GM19099 (cell line): ENCODE measurements at regions not wholly inside any gene's neighbourhood (a gene's known extent, or its start where the extent isn't known, plus 50 kb on each side); places are given as distances from the start of the nearest gene placed in this dataset.

ENCODE experiments used
- POLR2A ChIP-seq: IDR thresholded peaks from 3 replicates; pipeline ENCODE4 v1.6.1; 2011; ENCODE audit warnings: low read depth; ENCODE audit not compliant: insufficient read length; ENCODE audit errors: extremely low read depth

- TF ChIP-seq POLR2A: no peak
Observed at GRCh38 chr5:112555691-112556090, 136.6 kb upstream of the EPB41L4A start.

DNA sequence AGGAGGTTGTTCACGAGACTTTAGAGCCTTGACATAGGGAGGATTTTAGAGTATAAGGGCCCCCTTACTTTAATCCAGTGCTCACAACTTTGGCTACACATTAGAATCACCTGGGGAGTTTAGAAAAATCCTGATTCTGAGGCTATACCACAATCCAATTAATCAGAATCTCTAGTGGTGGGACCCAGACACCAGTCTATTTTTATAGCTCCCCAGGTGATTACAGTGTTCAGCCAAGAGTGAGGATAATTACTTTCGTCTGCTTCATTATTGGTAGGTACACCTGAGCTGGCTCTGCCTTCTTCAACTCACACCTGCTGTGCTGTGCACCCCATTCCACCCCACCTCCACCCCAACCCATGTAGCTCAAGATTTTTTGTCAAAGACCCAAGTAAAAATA lies 141.3 kb upstream of the EPB41L4A start:
- TF ChIP-seq POLR2A: no peak

DNA sequence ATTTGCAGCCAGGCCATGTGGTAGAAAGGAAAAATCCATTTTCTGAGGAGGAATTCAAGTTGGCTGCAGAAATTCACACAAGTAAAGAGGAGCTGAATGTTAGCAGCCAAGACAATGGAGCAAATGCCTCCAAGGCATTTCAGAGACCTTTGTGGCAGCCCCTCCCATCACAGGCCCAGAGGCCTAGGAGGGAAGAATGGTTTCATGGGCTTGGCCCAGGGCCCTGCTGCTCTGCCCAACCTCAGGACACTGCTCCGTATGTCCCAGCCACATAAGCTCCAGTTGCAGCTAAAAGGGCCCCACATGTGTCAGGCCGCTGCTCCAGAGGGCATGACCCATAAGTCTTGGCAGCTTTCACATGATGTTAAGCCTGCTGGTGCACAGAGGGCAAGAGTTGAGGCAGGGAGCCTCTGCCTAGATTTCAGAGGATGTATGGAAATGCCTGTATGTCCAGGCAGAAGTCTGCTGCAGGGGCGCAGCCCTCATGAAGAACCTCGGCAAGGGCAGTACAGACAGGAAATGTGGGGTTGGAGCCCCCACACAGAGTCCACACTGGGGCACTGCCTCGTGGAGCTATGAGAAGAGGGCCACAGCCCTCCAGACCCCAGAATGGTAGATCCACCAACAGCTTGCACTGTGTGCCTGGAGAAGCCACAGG lies 144.2 kb upstream of the EPB41L4A start:
- TF ChIP-seq POLR2A: no peak

DNA sequence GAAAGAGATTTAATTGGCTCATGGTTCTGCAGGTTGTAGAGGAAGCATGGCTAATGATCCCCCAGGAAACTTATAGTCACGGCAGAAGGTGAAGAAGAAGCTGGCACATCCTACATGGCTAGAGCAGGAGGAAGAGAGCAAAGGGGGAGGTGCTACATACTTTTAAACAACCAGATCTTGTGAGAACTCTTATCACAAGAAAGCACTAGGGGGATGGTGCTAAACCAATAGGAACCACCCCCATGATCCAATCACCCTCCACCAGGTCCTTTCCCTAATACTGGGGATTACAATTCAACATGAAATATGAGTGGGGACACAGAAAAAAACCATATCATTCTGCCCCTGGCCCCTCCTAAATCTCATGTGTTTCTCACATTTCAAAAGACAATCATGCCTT lies 147.2 kb upstream of the EPB41L4A start:
- no peak for TF ChIP-seq POLR2A

DNA sequence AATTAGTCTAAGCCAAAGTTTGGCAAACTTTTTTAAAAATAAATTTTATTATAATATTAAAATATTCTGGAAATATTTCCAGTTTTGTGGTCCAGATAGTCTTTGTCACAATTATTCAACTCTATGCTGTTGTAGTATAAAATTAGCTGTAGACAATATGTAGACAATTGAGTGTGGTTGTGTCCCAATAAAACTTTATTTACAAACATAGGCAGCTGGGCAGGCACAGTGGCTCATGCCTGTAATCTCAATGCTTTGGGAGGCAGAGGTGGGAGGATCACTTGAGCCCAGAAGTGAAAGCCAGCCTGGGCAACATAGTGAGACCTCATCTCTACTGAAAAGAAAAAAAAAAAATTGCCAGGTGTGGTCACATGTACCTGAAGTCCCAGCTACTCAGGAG lies 150.5 kb upstream of the EPB41L4A start:
- TF ChIP-seq POLR2A: no peak

GRCh38 chr5:112570708-112571444 lies 151.8 kb upstream of the EPB41L4A start:
- no peak for TF ChIP-seq POLR2A

- TF ChIP-seq POLR2A: no peak
Observed at GRCh38 chr5:112573441-112573840, 154.4 kb upstream of the EPB41L4A start.

GRCh38 chr5:112574536-112574935 lies 155.5 kb upstream of the EPB41L4A start:
- no peak for TF ChIP-seq POLR2A

- TF ChIP-seq POLR2A: no peak
Observed at GRCh38 chr5:112576298-112576925, 157.3 kb upstream of the EPB41L4A start.

- no peak for TF ChIP-seq POLR2A
Observed at GRCh38 chr5:112579599-112580170, 158.0 kb upstream of the APC start.

DNA sequence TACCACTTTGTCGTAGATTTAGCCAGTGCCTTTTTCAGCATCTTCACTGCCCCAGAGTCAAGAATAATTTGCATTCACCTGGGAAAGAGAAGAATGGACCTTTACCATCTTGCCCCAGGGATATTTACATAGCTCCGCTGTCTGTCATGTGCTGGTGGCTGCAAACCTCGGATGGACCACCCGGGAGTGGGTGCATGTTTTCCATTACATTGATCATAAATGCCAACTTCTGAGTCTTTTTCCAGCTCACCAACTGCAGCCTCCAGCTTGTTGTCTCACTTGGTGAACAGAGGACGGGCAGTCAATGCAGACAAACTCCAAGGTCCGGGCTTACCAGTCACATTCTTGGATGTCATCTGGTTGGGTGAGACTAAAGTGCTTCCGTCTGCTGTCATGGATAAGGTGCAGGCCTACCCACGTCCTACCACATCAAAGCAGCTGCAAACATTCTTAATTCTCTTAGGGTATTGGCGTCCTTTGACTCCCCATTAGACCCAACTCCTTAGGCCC lies 155.8 kb upstream of the APC start:
- TF ChIP-seq POLR2A: no peak

DNA sequence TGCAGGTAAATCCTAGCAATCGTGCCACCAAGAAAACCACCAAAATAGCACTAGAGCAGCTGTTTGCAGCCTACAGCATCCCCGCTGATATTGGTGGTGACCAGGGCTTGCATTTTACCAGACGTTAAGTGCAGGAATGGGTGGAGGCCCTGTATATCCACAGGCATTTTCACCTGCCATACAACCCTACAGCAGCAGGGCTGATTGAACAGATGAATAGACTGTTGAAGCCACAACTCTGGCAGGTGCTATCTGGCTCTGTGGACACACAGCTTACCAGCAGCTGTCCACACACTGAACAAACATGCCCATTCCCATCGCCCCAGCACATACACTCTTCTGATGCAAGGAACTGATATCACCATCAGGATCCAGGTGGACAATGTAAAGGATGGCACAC lies 154.5 kb upstream of the APC start:
- TF ChIP-seq POLR2A: no peak

DNA sequence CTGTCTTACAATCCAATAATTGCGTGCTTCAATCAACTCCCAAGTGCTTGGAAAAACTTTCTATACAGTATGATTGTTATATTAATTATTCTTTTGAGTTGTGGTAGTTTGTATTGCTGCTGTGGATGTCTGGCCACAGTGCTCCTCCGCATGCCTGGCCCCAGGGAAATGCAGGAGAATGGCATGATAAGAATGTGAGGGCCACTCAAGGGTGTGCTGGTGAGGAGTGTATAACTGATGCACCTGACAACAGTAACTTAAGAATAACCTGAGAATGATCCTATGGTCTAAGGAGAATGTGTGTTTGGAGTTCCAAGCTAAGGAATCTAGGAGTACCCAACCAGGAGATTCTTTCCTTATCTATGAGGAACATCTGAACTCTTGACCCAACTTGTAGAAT lies 152.9 kb upstream of the APC start:
- no peak for TF ChIP-seq POLR2A

DNA sequence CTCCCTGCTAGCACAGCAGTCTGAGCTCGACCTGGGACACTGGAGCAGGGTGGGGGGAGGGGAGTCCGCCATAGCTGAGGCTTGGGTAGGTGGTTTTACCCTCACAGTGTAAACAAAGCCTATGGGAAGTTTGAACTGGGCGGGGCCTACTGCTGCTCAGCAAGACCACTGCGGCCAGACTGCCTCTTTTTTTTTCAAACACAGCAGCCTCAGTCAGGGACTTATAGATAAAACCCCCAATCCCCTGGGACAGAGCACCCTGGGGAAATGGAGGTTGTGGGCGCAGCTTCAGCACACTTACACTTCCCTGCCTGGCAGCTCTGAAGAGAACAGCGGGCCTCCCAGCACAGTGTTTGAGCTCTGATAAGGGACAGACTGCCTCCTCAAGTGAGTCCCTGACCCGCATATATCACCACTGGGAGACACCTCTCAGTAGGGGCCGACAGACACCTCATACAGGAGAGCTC lies 151.1 kb upstream of the APC start:
- TF ChIP-seq POLR2A: no peak

DNA sequence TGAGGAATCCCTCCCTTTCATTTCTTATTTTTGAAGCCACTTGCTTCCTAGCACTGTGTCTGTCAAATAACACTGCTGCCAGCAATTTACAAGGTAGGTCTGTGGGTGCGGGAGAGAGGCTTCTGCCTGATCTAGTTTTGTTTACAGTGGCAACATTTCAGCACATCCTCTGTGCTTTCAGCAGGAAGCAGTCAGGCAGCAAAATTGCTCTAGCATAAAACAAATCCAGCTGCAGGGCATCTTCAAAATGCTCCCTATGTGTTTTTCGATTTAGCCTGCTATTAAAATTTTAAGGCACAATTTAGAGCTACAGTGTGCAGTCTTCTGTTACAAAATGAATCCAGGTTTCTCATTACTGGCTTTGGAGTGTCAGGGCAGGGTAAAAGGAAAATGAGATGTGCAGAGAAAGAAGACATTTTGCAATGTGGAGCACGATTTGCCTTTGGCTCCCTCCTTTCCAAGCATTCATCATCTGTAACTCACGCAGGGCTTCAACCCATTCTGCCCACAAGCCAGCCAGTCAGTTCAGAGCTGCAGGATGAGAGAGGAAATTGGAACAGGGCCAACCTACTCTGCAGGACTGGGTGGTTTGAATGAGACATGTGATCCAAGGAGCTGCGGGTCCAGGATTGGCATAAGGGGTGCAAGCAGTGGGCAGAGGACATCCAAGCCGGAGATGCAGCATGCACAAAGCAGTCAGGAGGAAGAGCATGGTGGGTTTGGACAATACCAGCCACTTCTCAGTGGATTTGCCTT lies 143.4 kb upstream of the APC start:
- TF ChIP-seq POLR2A: no peak
